ENCODE measurements at regions not wholly inside any gene's neighbourhood (a gene's known extent, or its start where the extent isn't known, plus 50 kb on each side); places are given as distances from the start of the nearest gene placed in this dataset.

- TF ChIP-seq EZH2 (IDR thresholded peaks at IDR 0.05; ENCODE audit: low read depth, unreplicated experiment) (no peak), EZH2phosphoT487 (IDR thresholded peaks at IDR 0.05; ENCODE audit: unreplicated experiment) (no peak), POLR2AphosphoS5 (IDR thresholded peaks at IDR 0.05; ENCODE audit: low read depth) (no peak), ZNF462 (CRISPR knock-in tag; IDR thresholded peaks at IDR 0.05) (0 out of 2 replicates have a peak, but pooled peaks have one; percentile 37), JUNB (IDR thresholded peaks at IDR 0.05; ENCODE audit: unreplicated experiment) (no peak), REST (IDR thresholded peaks at IDR 0.05; ENCODE audit: unreplicated experiment) (no peak)
- TF ChIP-seq, protein P1, sequence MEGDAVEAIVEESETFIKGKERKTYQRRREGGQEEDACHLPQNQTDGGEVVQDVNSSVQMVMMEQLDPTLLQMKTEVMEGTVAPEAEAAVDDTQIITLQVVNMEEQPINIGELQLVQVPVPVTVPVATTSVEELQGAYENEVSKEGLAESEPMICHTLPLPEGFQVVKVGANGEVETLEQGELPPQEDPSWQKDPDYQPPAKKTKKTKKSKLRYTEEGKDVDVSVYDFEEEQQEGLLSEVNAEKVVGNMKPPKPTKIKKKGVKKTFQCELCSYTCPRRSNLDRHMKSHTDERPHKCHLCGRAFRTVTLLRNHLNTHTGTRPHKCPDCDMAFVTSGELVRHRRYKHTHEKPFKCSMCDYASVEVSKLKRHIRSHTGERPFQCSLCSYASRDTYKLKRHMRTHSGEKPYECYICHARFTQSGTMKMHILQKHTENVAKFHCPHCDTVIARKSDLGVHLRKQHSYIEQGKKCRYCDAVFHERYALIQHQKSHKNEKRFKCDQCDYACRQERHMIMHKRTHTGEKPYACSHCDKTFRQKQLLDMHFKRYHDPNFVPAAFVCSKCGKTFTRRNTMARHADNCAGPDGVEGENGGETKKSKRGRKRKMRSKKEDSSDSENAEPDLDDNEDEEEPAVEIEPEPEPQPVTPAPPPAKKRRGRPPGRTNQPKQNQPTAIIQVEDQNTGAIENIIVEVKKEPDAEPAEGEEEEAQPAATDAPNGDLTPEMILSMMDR (conservative IDR thresholded peaks at IDR 0.05; ENCODE audit: low read depth in 2 of 2): no peak
- TF ChIP-seq, protein P2, sequence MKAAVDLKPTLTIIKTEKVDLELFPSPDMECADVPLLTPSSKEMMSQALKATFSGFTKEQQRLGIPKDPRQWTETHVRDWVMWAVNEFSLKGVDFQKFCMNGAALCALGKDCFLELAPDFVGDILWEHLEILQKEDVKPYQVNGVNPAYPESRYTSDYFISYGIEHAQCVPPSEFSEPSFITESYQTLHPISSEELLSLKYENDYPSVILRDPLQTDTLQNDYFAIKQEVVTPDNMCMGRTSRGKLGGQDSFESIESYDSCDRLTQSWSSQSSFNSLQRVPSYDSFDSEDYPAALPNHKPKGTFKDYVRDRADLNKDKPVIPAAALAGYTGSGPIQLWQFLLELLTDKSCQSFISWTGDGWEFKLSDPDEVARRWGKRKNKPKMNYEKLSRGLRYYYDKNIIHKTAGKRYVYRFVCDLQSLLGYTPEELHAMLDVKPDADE (IDR thresholded peaks at IDR 0.05): no peak
Observed at GRCh38 chr5:19047277-19047676, 940.7 kb downstream of the CDH18 start.
